A673 (cell line): ENCODE measurements at regions not wholly inside any gene's neighbourhood (a gene's known extent, or its start where the extent isn't known, plus 50 kb on each side); places are given as distances from the start of the nearest gene placed in this dataset.

ENCODE experiments used
- CTCF ChIP-seq: fragments of 300-800, 200-600 bp; sonication (generic); conservative IDR thresholded peaks from 2 replicates; pipeline ENCODE4 v1.5.1; 2017; ENCODE audit warnings: low read depth, mild to moderate bottlenecking, antibody characterized with exemption, low read length, moderate library complexity, mixed read lengths
- EZH2 ChIP-seq: fragments of 200-600 bp; sonication (generic); IDR thresholded peaks from 2 replicates; pipeline ENCODE4 v1.6.1; 2017; ENCODE audit warnings: borderline replicate concordance, low read depth, mild to moderate bottlenecking, mixed read lengths, antibody characterized with exemption, low read length; ENCODE audit not compliant: poor library complexity, severe bottlenecking

- no peak for TF ChIP-seq CTCF
- TF ChIP-seq EZH2: no peak
Measured at GRCh38 chr1:38376577-38376976, 330.0 kb upstream of the POU3F1 start.
